RWPE2 (cell line): ENCODE measurements at regions not wholly inside any gene's neighbourhood (a gene's known extent, or its start where the extent isn't known, plus 50 kb on each side); places are given as distances from the start of the nearest gene placed in this dataset.

Source experiments
- ATAC-seq: fragments of 200-7000 bp; cut with Tn5 transposase; 3 replicates; pipeline ENCODE4 v1.9.1; 2021; ENCODE audit warnings: low read depth
- DNase-seq: peaks from one replicate; pipeline ENCODE4 v3.0.0-alpha.2; 2020; ENCODE audit warnings: low spot score
- H3K27ac ChIP-seq: fragments of 450-650 bp; 2 replicates; pipeline ENCODE4 v1.5.1; 2017; ENCODE audit warnings: mild to moderate bottlenecking; ENCODE audit not compliant: poor library complexity, severe bottlenecking
- H3K27me3 ChIP-seq: fragments of 250-450 bp; sonication (Bioruptor Pico); 2 replicates; pipeline ENCODE4 v1.5.1; 2021; ENCODE audit warnings: mild to moderate bottlenecking, moderate library complexity; ENCODE audit not compliant: insufficient read depth, poor library complexity, severe bottlenecking
- H3K36me3 ChIP-seq: fragments of 250-450 bp; sonication (Bioruptor Pico); 2 replicates; pipeline ENCODE4 v1.5.1; 2020; ENCODE audit warnings: low read depth, mild to moderate bottlenecking, moderate library complexity
- H3K4me1 ChIP-seq: fragments of 250-450 bp; sonication (Bioruptor Pico); 2 replicates; pipeline ENCODE4 v1.5.1; 2021; ENCODE audit warnings: mild to moderate bottlenecking, moderate library complexity; ENCODE audit not compliant: insufficient read depth, poor library complexity, severe bottlenecking
- H3K4me3 ChIP-seq: fragments of 250-450 bp; sonication (Bioruptor Pico); 2 replicates; pipeline ENCODE4 v1.5.1; 2021; ENCODE audit warnings: mild to moderate bottlenecking, moderate library complexity; ENCODE audit not compliant: severe bottlenecking
- H3K9me3 ChIP-seq: fragments of 250-450 bp; sonication (Bioruptor Pico); 2 replicates; pipeline ENCODE4 v1.5.1; 2021; ENCODE audit warnings: mild to moderate bottlenecking, moderate library complexity; ENCODE audit not compliant: severe bottlenecking
- TF ChIP-seq, protein P1 (sequence below): fragments of 450-650 bp; IDR thresholded peaks from one replicate; pipeline ENCODE4 v1.5.1; 2017; ENCODE audit warnings: mild to moderate bottlenecking, moderate library complexity; ENCODE audit not compliant: poor library complexity, severe bottlenecking

DNA sequence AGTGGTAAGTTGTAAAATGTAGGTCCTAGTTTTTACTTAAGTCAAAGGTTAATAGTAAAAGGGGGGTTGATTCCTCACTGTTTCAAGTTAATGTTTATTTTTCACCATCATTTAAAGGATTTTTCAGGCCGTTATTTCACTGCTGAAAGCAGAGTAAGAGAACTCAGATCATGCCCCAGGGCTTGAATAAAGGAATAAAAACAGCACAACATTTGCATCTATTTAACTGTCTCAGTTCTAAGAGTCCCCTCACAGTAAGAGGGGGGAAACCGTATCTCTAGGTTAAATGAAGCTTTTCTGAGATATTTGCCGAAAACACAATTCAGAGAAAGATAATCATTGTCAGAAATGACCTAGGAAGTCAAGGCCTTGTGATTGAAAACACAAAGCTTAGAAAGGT is 138.2 kb upstream of the KCTD1 start:
- no peaks in the 10 kb centered on the region for H3K36me3 ChIP-seq
- ATAC-seq: no peak
- TF ChIP-seq, protein P1, sequence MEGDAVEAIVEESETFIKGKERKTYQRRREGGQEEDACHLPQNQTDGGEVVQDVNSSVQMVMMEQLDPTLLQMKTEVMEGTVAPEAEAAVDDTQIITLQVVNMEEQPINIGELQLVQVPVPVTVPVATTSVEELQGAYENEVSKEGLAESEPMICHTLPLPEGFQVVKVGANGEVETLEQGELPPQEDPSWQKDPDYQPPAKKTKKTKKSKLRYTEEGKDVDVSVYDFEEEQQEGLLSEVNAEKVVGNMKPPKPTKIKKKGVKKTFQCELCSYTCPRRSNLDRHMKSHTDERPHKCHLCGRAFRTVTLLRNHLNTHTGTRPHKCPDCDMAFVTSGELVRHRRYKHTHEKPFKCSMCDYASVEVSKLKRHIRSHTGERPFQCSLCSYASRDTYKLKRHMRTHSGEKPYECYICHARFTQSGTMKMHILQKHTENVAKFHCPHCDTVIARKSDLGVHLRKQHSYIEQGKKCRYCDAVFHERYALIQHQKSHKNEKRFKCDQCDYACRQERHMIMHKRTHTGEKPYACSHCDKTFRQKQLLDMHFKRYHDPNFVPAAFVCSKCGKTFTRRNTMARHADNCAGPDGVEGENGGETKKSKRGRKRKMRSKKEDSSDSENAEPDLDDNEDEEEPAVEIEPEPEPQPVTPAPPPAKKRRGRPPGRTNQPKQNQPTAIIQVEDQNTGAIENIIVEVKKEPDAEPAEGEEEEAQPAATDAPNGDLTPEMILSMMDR: no peak
- DNase-seq: no peak
- no peaks in the 10 kb centered on the region for H3K27me3 ChIP-seq
- H3K4me3 ChIP-seq: no peak overlapping the region
- H3K9me3 ChIP-seq: no peaks in the 10 kb centered on the region
- H3K27ac ChIP-seq: no peak overlapping the region
- H3K4me1 ChIP-seq: no peaks in the 10 kb centered on the region

DNA sequence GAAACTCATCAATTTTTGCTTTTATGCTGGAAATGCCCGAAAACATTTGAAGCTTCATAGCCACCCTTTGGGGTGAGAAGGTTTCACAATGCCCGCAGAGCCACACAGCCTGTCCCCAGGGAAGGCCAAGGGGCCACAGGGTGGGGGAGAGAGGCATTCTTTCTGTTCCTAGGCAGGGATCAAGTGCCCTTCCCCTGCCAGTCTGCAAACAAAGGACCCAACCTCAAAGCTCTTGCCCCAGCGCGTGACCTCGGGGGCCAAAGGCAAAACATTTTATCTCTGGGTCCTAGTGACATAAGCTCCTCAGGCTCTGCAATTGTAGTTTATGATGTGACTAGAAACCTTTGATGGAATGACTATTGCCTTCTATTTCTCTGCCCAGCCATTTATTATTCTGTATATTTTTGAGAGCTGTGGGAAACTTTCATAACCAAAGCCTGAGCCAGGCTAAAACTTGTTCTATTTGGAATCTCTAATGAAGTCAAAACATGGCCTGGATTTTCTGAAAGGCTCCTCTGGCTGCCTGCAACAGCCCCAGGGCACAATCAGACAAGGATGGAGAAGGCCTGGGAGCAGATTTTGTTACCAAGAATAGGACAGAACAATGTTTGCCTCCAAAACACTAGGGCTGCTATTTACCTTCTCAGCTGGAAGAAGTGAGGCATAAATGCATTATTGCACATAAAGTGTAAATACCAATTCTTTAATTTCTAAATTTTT is 137.2 kb upstream of the KCTD1 start:
- Histone ChIP-seq H3K27ac (no peak overlapping the region), H3K9me3 (no peaks in the 10 kb centered on the region), H3K27me3 (no peaks in the 10 kb centered on the region), H3K4me1 (no peaks in the 10 kb centered on the region), H3K4me3 (no peak overlapping the region), H3K36me3 (no peaks in the 10 kb centered on the region)
- ATAC-seq (no peak), DNase-seq (no peak)
- TF ChIP-seq, protein P1: no peak

DNA sequence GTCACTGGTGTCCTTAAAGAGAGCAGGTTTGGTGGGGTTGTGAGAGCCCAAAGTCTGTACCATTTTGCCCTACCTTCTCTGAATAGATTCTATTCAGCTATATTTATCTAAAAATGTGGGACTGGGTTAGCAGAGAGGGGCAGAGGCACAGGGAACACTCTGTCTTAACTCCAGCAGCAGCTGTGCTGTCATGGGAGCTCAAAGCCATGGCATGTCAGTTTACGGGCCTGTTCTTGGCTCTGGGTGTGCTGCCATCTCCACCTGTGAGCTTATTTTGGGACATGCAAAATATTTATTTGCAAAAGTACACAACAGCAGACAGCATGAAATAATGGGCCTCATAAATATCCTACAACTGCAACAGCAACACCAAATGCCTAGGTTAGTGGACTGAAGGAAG is 129.6 kb upstream of the KCTD1 start:
- H3K4me1 ChIP-seq: no peaks in the 10 kb centered on the region
- H3K27ac ChIP-seq: no peak overlapping the region
- DNase-seq (no peak), ATAC-seq (no peak)
- no peaks in the 10 kb centered on the region for H3K9me3 ChIP-seq
- no peaks in the 10 kb centered on the region for H3K36me3 ChIP-seq
- no peak overlapping the region for H3K4me3 ChIP-seq
- no peaks in the 10 kb centered on the region for H3K27me3 ChIP-seq
- TF ChIP-seq, protein P1: no peak

DNA sequence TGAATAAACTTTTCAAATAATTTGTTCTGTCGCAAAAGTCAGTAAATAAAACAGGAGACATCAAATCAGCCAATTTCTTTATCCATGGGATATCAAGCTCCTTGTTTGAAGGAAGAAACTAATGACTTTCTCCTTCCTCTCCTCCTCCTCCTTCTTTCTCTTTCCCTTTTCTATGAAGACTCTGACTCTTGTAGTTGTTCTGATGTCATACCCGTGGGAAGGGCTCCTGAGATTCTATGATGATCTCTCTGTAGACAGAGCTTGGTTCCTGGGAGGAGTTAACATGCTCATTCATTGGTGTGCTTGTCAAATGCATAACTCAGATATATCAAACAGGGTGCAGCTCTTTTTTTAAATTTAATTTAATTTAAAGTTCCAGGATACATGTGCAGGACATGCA is 118.7 kb upstream of the KCTD1 start:
- ATAC-seq: no peak
- TF ChIP-seq, protein P1: no peak
- DNase-seq: no peak
- H3K9me3 ChIP-seq: no peaks in the 10 kb centered on the region
- no peak overlapping the region for H3K27ac ChIP-seq
- H3K4me1 ChIP-seq: no peaks in the 10 kb centered on the region
- H3K36me3 ChIP-seq: no peaks in the 10 kb centered on the region
- peaks cover 24% of the 10 kb centered on the region for H3K27me3 ChIP-seq
- no peak overlapping the region for H3K4me3 ChIP-seq

DNA sequence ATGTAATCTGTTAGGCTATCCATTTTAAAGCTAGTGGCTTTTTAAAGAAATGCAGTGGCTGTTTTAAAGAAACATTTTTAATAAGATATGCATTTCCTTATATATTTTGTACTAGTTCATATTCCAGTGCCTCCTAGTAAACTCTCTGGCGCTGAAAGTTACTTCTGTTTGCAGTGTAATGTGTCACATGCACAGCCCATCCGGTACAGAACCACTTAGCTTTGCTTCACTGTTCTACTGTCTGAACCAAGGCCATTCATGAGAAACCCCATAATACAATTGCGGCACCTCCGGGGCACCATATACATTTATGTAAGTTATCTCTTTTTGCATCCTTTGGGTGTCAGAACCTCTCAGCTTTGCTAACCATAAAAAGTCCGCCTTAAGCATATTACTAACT is 114.6 kb upstream of the KCTD1 start:
- Histone ChIP-seq H3K27ac (no peak overlapping the region), H3K4me3 (no peak overlapping the region), H3K4me1 (peaks cover 5% of the 10 kb centered on the region), H3K27me3 (peaks cover 62% of the 10 kb centered on the region), H3K9me3 (no peaks in the 10 kb centered on the region), H3K36me3 (no peaks in the 10 kb centered on the region)
- no peak for ATAC-seq
- no peak for DNase-seq
- TF ChIP-seq, protein P1: no peak
